ENCODE measurements at regions not wholly inside any gene's neighbourhood (a gene's known extent, or its start where the extent isn't known, plus 50 kb on each side); places are given as distances from the start of the nearest gene placed in this dataset.

GRCh38 chr11:79668575-79668974, 227.7 kb upstream of the TENM4 start:
- no peak for TF ChIP-seq FOXA1 (IDR thresholded peaks at IDR 0.05)
- no peak for TF ChIP-seq PKNOX1 (IDR thresholded peaks at IDR 0.05)
- TF ChIP-seq CTBP1 (IDR thresholded peaks at IDR 0.05; ENCODE audit: borderline replicate concordance), result no peak
